ENCODE measurements at regions not wholly inside any gene's neighbourhood (a gene's known extent, or its start where the extent isn't known, plus 50 kb on each side); places are given as distances from the start of the nearest gene placed in this dataset.

DNA sequence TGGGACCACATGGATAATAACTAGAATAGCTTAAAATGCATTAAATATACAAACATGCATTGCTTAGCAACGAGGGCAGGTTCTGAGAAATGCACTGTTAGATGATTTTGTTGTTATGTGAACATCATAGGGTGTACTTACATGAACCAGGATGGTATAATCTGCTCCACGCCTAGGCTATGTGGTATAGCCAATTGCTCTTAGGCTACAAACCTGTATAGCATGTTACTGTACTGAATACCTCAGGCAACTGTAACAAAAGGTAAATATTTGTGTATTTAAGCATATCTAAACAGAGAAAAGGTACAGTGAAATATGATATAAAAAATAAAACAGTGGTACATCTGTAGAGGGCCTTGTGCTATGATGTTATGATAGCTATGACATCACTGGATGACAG is 169.2 kb upstream of the IL15 start:
- ChIA-PET POLR2A (no interaction called here), CTCF (no interaction called here)
- Mint-ChIP-seq H3K36me3 (no peaks in the 10 kb centered on the region), H3K9me3 (no peaks in the 10 kb centered on the region), H3K4me3 (no peak overlapping the region), H3K27me3 (ENCODE audit: low read depth) (no peaks in the 10 kb centered on the region), H3K27ac (no peak overlapping the region), H3K4me1 (no peaks in the 10 kb centered on the region)
- ATAC-seq (no peak), DNase-seq (ENCODE audit: low spot score) (no peak)
- TF ChIP-seq ZNF512 (CRISPR knock-in tag; IDR thresholded peaks at IDR 0.05; ENCODE audit: borderline replicate concordance): no peak
- no peak for TF ChIP-seq ESRRA (CRISPR knock-in tag; IDR thresholded peaks at IDR 0.05; ENCODE audit: borderline replicate concordance)
- TF ChIP-seq SOX15 (CRISPR knock-in tag; IDR thresholded peaks at IDR 0.05): no peak
- TF ChIP-seq, protein P1, sequence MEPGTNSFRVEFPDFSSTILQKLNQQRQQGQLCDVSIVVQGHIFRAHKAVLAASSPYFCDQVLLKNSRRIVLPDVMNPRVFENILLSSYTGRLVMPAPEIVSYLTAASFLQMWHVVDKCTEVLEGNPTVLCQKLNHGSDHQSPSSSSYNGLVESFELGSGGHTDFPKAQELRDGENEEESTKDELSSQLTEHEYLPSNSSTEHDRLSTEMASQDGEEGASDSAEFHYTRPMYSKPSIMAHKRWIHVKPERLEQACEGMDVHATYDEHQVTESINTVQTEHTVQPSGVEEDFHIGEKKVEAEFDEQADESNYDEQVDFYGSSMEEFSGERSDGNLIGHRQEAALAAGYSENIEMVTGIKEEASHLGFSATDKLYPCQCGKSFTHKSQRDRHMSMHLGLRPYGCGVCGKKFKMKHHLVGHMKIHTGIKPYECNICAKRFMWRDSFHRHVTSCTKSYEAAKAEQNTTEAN (CRISPR knock-in tag; IDR thresholded peaks at IDR 0.05): no peak
- no peak for TF ChIP-seq NFATC4 (CRISPR knock-in tag; IDR thresholded peaks at IDR 0.05)
- TF ChIP-seq RELA (CRISPR knock-in tag; IDR thresholded peaks at IDR 0.05; ENCODE audit: borderline replicate concordance): no peak
- no peak for TF ChIP-seq ATF1 (CRISPR knock-in tag; IDR thresholded peaks at IDR 0.05)
- TF ChIP-seq, protein P2, sequence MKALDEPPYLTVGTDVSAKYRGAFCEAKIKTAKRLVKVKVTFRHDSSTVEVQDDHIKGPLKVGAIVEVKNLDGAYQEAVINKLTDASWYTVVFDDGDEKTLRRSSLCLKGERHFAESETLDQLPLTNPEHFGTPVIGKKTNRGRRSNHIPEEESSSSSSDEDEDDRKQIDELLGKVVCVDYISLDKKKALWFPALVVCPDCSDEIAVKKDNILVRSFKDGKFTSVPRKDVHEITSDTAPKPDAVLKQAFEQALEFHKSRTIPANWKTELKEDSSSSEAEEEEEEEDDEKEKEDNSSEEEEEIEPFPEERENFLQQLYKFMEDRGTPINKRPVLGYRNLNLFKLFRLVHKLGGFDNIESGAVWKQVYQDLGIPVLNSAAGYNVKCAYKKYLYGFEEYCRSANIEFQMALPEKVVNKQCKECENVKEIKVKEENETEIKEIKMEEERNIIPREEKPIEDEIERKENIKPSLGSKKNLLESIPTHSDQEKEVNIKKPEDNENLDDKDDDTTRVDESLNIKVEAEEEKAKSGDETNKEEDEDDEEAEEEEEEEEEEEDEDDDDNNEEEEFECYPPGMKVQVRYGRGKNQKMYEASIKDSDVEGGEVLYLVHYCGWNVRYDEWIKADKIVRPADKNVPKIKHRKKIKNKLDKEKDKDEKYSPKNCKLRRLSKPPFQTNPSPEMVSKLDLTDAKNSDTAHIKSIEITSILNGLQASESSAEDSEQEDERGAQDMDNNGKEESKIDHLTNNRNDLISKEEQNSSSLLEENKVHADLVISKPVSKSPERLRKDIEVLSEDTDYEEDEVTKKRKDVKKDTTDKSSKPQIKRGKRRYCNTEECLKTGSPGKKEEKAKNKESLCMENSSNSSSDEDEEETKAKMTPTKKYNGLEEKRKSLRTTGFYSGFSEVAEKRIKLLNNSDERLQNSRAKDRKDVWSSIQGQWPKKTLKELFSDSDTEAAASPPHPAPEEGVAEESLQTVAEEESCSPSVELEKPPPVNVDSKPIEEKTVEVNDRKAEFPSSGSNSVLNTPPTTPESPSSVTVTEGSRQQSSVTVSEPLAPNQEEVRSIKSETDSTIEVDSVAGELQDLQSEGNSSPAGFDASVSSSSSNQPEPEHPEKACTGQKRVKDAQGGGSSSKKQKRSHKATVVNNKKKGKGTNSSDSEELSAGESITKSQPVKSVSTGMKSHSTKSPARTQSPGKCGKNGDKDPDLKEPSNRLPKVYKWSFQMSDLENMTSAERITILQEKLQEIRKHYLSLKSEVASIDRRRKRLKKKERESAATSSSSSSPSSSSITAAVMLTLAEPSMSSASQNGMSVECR (CRISPR knock-in tag; IDR thresholded peaks at IDR 0.05; ENCODE audit: borderline replicate concordance): no peak
- no peak for TF ChIP-seq SMAD4 (CRISPR knock-in tag; IDR thresholded peaks at IDR 0.05)
- TF ChIP-seq, protein P3, sequence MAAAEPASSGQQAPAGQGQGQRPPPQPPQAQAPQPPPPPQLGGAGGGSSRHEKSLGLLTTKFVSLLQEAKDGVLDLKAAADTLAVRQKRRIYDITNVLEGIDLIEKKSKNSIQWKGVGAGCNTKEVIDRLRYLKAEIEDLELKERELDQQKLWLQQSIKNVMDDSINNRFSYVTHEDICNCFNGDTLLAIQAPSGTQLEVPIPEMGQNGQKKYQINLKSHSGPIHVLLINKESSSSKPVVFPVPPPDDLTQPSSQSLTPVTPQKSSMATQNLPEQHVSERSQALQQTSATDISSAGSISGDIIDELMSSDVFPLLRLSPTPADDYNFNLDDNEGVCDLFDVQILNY (CRISPR knock-in tag; IDR thresholded peaks at IDR 0.05): no peak
- TF ChIP-seq, protein P4, sequence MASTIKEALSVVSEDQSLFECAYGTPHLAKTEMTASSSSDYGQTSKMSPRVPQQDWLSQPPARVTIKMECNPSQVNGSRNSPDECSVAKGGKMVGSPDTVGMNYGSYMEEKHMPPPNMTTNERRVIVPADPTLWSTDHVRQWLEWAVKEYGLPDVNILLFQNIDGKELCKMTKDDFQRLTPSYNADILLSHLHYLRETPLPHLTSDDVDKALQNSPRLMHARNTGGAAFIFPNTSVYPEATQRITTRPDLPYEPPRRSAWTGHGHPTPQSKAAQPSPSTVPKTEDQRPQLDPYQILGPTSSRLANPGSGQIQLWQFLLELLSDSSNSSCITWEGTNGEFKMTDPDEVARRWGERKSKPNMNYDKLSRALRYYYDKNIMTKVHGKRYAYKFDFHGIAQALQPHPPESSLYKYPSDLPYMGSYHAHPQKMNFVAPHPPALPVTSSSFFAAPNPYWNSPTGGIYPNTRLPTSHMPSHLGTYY (CRISPR knock-in tag; IDR thresholded peaks at IDR 0.05): no peak
- TF ChIP-seq ZBTB21 (CRISPR knock-in tag; IDR thresholded peaks at IDR 0.05; ENCODE audit: borderline replicate concordance): no peak
- TF ChIP-seq FOXK1 (CRISPR knock-in tag; IDR thresholded peaks at IDR 0.05): no peak

- Mint-ChIP-seq H3K27ac (no peak overlapping the region), H3K27me3 (ENCODE audit: low read depth) (no peaks in the 10 kb centered on the region), H3K36me3 (no peaks in the 10 kb centered on the region), H3K4me3 (no peak overlapping the region), H3K4me1 (no peaks in the 10 kb centered on the region), H3K9me3 (no peaks in the 10 kb centered on the region)
- CTCF ChIA-PET: no interaction called here
- ATAC-seq (no peak), DNase-seq (ENCODE audit: low spot score) (no peak)
- POLR2A ChIA-PET: no interaction called here
- TF ChIP-seq ZNF425 (CRISPR knock-in tag; conservative IDR thresholded peaks at IDR 0.05) (no peak), RELA (CRISPR knock-in tag; IDR thresholded peaks at IDR 0.05; ENCODE audit: borderline replicate concordance) (no peak), SOX15 (CRISPR knock-in tag; IDR thresholded peaks at IDR 0.05) (no peak), FOXJ3 (CRISPR knock-in tag; IDR thresholded peaks at IDR 0.05; ENCODE audit: borderline replicate concordance) (no peak), FOXP1 (CRISPR knock-in tag; IDR thresholded peaks at IDR 0.05; ENCODE audit: borderline replicate concordance) (no peak), RORB (CRISPR knock-in tag; IDR thresholded peaks at IDR 0.05) (no peak), NFE2L1 (CRISPR knock-in tag; IDR thresholded peaks at IDR 0.05) (no peak)
- TF ChIP-seq, protein P2 (CRISPR knock-in tag; IDR thresholded peaks at IDR 0.05; ENCODE audit: borderline replicate concordance): no peak
Observed at GRCh38 chr4:141469392-141469791, 167.0 kb upstream of the IL15 start.

Data from WTC11 (cell line).